Head of caudate nucleus (tissue), 42 donors: ENCODE measurements at regions not wholly inside any gene's neighbourhood (a gene's known extent, or its start where the extent isn't known, plus 50 kb on each side); places are given as distances from the start of the nearest gene placed in this dataset.

Experiments used
- DNase-seq, 42 donors: peaks; one replicate each; pipeline versions ENCODE4 v3.0.0 to v3.0.0-alpha.2; 2020 to 2021; ENCODE audit warnings: mixed read lengths in 7 of 42
- intact Hi-C: fragments of 100-400 bp; cut with DNase I; formaldehyde crosslinking; loops from one replicate; pipeline ENCODE4 v1.15.0; 2022

- intact Hi-C loops, result no loop called here
- peak in 10 of 42 donors; percentile 1 to 20 (median 6) for DNase-seq
Observed at GRCh38 chr9:135036861-135037465, 50.5 kb upstream of the OLFM1 start.

- DNase-seq, result peak in 9 of 42 donors; percentile 1 to 30 (median 8)
- intact Hi-C loops, result no loop called here
Observed at GRCh38 chr9:135037521-135038250, 49.8 kb upstream of the OLFM1 start.
